Posterior vena cava (tissue), 2 donors: ENCODE measurements at regions not wholly inside any gene's neighbourhood (a gene's known extent, or its start where the extent isn't known, plus 50 kb on each side); places are given as distances from the start of the nearest gene placed in this dataset.

Source experiments
- DNase-seq: peaks from one replicate; pipeline ENCODE4 v3.0.0-alpha.2; 2020; ENCODE audit warnings: low spot score
- intact Hi-C, 2 donors: fragments of 100-400 bp; cut with DNase I; formaldehyde crosslinking; loops; one replicate each; pipeline versions ENCODE4 v1.14.1 to v1.14.2; 2022 to 2023
- donor health status: DM: yes; HTN: yes; CAD: no.
- donor health status: DM: yes; HTN: yes; CAD: no.

DNA sequence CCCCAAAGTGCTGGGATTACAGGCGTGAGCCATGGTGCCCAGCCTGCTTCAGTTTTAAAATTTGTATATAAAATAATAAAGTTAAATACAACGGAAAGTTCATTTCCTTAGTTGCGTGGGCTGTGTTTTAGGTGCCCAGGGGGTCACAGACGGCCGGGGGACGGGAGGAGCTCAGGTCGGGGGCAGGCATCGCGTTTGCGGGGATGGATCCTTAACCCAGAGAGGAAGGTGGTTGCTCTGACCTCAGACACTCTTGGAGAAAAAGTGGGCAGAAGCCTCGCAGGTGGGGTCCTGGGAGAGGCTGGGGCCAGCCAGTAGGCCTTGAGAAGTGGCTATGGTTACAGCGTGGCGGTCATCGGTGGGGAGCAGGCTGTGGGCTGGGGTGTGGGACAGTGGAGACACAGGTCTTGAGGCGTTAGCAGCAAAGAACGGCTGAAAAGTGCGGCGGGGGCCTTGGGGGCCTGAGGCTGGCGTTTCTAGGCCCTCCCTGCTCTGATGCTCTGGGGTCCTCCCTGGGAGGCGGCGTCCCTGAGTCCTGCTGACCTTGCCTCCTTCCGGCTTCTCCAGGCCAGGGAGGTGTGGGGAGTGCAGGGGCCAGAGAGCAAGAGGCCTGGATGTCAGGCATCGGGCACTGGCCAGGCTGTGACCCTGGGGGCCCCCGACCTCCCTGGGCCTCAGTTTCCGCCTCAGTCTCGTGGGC is 54.4 kb downstream of the UNCX start:
- peak; percentile 66 for DNase-seq
- intact Hi-C loops, result no loop called here

GRCh38 chr7:1287752-1288201 is 55.1 kb downstream of the UNCX start:
- intact Hi-C loops, result no loop called here
- DNase-seq, result peak; percentile 64

DNA sequence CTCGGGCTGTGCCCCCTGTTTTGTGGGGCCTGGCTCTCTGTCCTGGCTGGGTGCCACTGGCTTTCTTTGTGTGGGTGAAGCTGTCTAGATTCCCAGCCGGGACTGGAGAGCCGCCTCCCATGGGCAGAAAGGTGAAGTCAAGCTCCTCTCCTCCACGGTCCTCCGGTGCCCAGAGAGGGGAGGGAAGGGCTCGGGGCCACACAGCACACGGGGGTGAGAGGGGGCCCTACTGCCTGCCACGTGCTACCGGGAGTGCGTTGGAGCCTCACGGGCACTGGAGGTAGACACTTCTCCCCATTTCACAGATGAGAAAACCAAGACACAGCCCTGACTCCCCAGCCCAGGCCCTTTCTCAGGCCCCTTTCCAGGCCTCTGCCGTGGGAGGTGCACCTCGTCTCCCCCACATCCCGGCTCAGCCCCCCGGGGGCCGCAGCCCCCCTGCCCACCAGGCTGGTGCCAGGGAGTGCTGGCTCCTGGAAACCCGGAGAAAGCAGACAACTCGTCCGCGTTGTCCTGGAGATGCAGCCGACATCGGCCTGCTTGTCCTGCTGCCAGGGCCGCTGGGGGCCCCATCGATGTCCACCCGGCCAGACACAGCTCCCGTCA is 55.8 kb downstream of the UNCX start:
- intact Hi-C loops, result no loop called here
- DNase-seq, result peak; percentile 67

DNA sequence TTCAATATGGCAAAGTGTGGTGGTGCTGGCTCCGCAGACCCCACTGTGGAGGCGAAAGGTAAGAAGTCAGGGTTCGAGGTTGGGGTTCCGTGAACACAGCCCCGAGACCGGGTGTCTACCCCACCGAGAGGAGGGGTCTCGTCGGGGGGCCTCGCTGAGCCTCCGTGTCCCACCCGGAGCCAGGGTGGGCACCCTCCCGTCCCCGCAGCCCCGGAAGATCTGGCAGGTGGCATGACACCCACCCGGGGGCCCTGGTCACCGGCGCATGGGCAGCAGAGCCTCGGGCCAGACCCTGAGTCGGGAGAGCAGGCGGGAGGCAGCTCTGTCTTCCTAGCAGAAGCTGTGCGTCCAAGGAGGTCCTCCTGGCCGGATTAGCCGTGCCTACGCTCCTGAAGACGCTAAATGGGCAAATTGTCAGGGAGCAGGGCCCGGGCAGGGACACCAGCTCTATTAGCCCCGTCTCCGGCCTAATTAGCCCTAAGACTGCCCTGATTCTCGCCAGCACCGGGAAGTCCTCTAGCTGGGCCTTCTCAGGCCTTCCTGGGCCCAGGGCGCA is 56.4 kb downstream of the UNCX start:
- intact Hi-C loops, result no loop called here
- DNase-seq, result peak; percentile 75

- DNase-seq, result peak; percentile 75
- intact Hi-C loops, result no loop called here
Measured at GRCh38 chr7:1289666-1290025, 57.0 kb downstream of the UNCX start.

DNA sequence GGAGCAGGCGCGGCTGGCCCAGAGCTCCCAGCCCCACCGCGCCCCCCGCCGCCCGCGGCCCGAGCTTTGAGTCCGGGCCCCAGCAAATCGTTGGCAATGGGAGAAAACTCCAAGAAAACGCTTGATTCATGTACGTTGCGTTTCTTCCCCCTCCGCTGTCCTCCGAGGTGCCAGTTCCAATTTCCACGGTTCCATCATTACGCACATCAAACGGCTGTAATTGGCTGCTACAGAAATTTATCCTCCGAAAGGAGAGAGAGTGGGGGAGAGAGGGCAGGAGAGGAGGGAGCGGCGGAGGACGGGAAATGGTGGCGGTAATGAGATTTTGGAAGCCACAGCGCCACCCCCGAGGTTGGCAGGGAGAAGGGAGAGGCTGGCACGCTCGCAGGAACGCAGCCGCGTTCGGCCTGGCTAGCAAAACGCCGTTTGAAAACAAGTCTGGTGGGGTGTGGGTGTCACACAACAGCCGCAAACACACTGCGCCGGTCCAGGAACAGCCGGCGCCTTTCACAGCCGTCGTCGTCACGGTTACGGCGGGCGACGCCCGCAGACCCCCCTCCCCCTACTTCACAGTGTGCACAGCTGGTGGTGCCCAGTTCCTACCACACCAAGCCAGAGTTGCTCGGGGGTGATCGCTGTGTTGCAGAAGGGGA is 57.5 kb downstream of the UNCX start:
- DNase-seq, result peak; percentile 76
- intact Hi-C loops, result no loop called here

DNA sequence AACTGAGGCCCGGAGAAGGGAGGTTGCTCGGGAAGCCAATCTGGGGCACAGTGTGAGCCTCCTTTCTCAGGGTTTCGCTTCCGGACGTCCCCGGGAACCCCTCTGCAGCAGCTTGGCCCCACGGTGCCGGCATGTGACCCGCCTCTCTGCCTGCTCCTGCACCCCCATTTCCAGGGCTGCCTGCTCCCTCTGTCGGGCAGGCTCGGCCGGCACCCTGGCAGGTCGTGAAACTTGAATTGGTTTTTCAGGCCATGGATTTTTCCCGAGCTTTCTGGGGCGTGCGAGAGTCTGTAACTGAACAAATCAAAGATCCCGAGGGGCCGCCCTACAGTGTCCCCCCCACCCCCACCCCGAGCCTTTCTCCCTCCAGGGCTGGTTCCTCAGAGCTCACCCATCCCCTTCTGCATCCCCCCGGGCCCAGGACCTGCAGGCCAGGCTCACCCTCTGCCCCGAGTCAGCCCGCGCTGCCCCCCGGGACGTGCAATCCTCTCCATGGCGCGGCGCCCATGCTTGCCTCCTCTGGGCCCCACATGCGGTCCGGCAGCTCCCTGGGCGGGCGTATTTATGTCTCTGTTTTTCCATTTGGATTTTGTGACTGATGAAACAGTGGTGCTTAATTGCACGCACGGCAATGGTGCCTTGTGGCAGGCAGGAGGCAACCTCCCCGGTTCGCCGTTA is 58.1 kb downstream of the UNCX start:
- DNase-seq, result peak; percentile 64
- intact Hi-C loops, result no loop called here

- DNase-seq, result no peak
Measured at GRCh38 chr7:1291357-1291689, 58.7 kb downstream of the UNCX start.

DNA sequence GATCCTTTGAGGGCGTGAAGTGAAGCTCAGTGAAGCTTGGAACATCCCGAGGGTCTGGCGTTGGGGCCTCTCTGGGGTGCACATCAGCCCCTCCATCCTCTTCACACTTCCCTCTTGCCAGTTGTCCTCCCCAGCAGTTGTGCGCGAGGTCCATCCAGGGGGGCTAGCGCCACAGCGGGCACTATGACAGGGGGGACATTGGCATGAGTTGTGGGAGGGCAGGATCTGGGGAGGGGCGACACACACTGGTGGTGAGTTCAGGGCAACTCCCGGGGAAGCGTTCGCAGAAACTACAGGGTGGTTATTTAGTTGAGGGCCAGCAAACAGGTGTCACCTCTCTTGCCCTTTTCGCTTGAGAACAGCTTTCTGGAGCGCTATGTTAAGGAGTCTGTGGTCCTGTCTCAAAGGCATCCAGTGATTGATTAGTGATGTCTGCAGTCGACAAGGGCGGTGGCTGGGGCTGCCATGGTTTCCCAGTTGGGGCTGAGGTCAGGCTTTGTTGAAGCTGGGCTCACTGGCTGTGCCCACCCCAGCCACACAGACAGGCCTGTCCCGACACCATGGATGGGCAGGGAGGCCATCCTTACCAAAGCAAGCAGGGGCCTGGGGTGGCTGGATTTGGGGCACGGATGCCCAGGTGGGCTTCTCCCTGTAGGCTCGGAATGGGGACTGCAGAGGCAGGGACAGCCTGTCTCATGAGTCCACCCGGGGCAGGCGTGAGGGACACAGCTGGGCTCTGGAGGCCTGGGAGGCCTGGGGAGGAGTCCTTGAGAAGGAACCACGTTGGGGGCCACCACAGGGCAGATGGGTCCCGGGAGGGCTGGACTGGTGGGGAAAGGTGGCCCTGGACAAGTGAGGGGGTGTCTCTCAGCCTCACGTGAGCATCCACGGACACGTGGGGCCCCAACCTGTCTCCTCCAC is 59.4 kb downstream of the UNCX start:
- DNase-seq, result peak; percentile 55
- intact Hi-C loops, result no loop called here

More at GRCh38 chr7:1291357-1291689, 58.7 kb downstream of the UNCX start:
- intact Hi-C loops, result no loop called here

DNA sequence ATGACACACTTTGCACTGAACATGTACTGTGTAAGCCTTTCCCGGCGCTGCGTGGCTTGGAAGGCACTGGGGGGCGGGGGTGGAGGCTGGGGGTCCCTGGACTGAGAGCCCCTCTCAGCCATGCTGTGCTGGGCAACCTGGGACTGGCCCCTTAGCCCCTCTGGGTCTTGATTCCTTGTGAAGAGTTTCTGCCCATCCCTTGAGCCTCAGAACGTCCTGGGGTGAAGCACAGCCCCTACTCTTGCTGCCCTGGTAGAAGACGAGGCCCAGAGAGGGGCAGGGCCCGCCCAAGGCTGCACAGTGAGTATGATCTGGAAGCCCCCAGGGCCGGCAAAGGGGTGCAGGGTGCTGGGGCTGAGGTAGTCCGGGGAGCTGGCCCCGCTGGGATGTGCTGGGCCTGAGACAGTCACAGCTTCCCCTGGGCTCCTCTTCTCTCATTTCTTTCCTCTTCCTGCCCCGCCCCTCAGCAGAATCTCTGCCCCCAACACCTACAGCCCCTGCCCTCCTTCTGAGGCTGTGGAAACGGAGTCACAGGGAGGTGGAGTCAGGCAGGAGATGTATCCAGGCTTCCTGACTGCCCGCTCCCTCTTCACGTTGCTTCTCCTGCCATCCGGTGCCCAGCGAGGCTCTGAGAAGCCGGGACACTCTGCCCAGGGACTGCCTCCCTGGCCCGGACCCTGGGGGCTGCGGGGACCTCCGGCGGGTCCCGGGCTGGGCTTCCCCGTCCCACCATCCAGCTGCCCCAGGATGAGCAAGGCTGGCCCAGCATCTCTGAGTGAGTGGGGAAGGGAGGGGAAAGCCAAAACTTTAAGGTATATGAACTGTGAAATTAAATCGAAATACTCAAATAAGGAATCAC is 60.5 kb downstream of the UNCX start:
- DNase-seq, result no peak
- intact Hi-C loops, result no loop called here

- intact Hi-C loops, result no loop called here
- no peak for DNase-seq
Measured at GRCh38 chr7:1293950-1294411, 61.3 kb downstream of the UNCX start.

GRCh38 chr7:1295776-1296355 is 63.2 kb downstream of the UNCX start:
- DNase-seq, result peak; percentile 34
- intact Hi-C loops, result no loop called here

GRCh38 chr7:1296356-1296981 is 63.8 kb downstream of the UNCX start:
- intact Hi-C loops, result no loop called here
- no peak for DNase-seq

- no peak for DNase-seq
- intact Hi-C loops, result no loop called here
Measured at GRCh38 chr7:1297017-1297960, 64.6 kb downstream of the UNCX start.

- no peak for DNase-seq
- intact Hi-C loops, result no loop called here
Measured at GRCh38 chr7:1298051-1298930, 65.6 kb downstream of the UNCX start.
